HCT116 (cell line): ENCODE measurements at regions not wholly inside any gene's neighbourhood (a gene's known extent, or its start where the extent isn't known, plus 50 kb on each side); places are given as distances from the start of the nearest gene placed in this dataset.

ENCODE experiments used
- ATAC-seq: fragments of 200-7000 bp; cut with Tn5 transposase; 2 replicates; pipeline ENCODE4 v1.9.1; 2020; ENCODE audit warnings: mild to moderate bottlenecking, moderate library complexity
- BruUV-seq: library from RNA; stranded (reverse); fragments of 400-500 nt; replicated peaks from 2 replicates; lab custom pipeline; 2021; lab: Mats Ljungman, UMichigan
- CTCF ChIA-PET: fragments of 300-600 bp; sonication (Branson Sonifier 250); formaldehyde crosslinking; loops from one replicate; lab custom pipeline; 2021; ENCODE audit warnings: antibody characterized with exemption; lab: Charles Lee
- POLR2A ChIA-PET: fragments of 300-600, 350-600 bp; sonication (Branson Sonifier 250); formaldehyde crosslinking; loops from one replicate; lab custom pipeline; 2021; ENCODE audit warnings: antibody characterized with exemption; lab: Charles Lee
- RAD21 ChIA-PET, 2 experiments: fragments of 300-600 bp; sonication (Branson Sonifier 250); formaldehyde crosslinking; loops; one replicate each; lab custom pipeline; 2023; ENCODE audit warnings: low total read pairs in 2 of 2; ENCODE audit not compliant: uncharacterized antibody in 2 of 2, unreplicated experiment in 2 of 2, low non-redundant PET in 1 of 2; lab: Charles Lee
- DNase-seq: peaks from one replicate; pipeline ENCODE4 v3.0.0-alpha.2; 2010; ENCODE audit warnings: low read depth, low spot score
- H2AFZ ChIP-seq: fragments of 200-600 bp; shearing (Covaris generic), sonication (generic); 2 replicates; pipeline ENCODE4 v1.6.1; 2017; ENCODE audit warnings: low read depth, mixed run types, mixed read lengths, antibody characterized with exemption, low read length; ENCODE audit not compliant: poor library complexity, severe bottlenecking
- H3K27ac ChIP-seq: 2 replicates; pipeline ENCODE4 v1.5.1; 2012; ENCODE audit warnings: low read depth, low read length
- H3K27me3 ChIP-seq: fragments of 200-600 bp; sonication (generic); 2 replicates; pipeline ENCODE4 v1.6.1; 2016; ENCODE audit warnings: mixed run types, low read length, mixed read lengths; ENCODE audit not compliant: insufficient read depth
- H3K36me3 ChIP-seq, 2 experiments: fragments of 200-500 bp in 1 of 2; fragments of 200-600 bp in 1 of 2; sonication (Bioruptor generic) in 1 of 2; sonication (generic) in 1 of 2; 2 replicates each; pipeline versions ENCODE4 v1.5.1 to v1.6.1; 2014 to 2016; ENCODE audit warnings: low read length in 2 of 2, inconsistent platforms in 1 of 2, mixed read lengths in 1 of 2, mixed run types in 1 of 2; ENCODE audit not compliant: insufficient read depth in 2 of 2, control insufficient read depth in 1 of 2
- H3K4me1 ChIP-seq, 2 experiments: fragments of 200-600 bp in 1 of 2; sonication (generic) in 1 of 2; 2 replicates each; pipeline versions ENCODE4 v1.5.1 to v1.6.1; 2012 to 2017; ENCODE audit warnings: low read length in 2 of 2, inconsistent platforms in 1 of 2, mild to moderate bottlenecking in 1 of 2, mixed read lengths in 1 of 2, mixed run types in 1 of 2, moderate library complexity in 1 of 2; ENCODE audit not compliant: insufficient read depth in 2 of 2, control insufficient read depth in 1 of 2
- H3K4me2 ChIP-seq: fragments of 200-600 bp; sonication (generic); 2 replicates; pipeline ENCODE4 v1.6.1; 2017; ENCODE audit warnings: mixed run types, low read length, mixed read lengths
- H3K4me3 ChIP-seq, 2 experiments: fragments of 200-600 bp in 1 of 2; sonication (generic) in 1 of 2; replicated peaks in 1 of 2; 2 replicates each; pipeline ENCODE4 v1.5.1; 2011 to 2016; ENCODE audit warnings: low read length in 2 of 2, control low read depth in 1 of 2, low read depth in 1 of 2, mild to moderate bottlenecking in 1 of 2, mixed read lengths in 1 of 2, mixed run types in 1 of 2
- H3K79me2 ChIP-seq: fragments of 200-600 bp; sonication (generic); 2 replicates; pipeline ENCODE4 v1.6.1; 2017; ENCODE audit warnings: mild to moderate bottlenecking, mixed run types, low read length, moderate library complexity, mixed read lengths; ENCODE audit not compliant: insufficient read depth
- H3K9ac ChIP-seq: fragments of 200-600 bp; sonication (generic); 2 replicates; pipeline ENCODE4 v1.6.1; 2016; ENCODE audit warnings: low read length, mixed read lengths
- H3K9me2 ChIP-seq: fragments of 200-600 bp; sonication (generic), shearing (Covaris generic); 2 replicates; pipeline ENCODE4 v1.6.1; 2017; ENCODE audit warnings: mixed run types, mild to moderate bottlenecking, moderate library complexity; ENCODE audit not compliant: insufficient read depth
- H3K9me3 ChIP-seq, 2 experiments: fragments of 200-500 bp in 1 of 2; fragments of 200-600 bp in 1 of 2; sonication (Bioruptor generic) in 1 of 2; sonication (generic) in 1 of 2; 2 replicates each; pipeline ENCODE4 v1.6.1; 2014 to 2017; ENCODE audit warnings: low read length in 2 of 2, mixed read lengths in 2 of 2, inconsistent platforms in 1 of 2, low read depth in 1 of 2, mild to moderate bottlenecking in 1 of 2, mixed run types in 1 of 2, moderate library complexity in 1 of 2; ENCODE audit not compliant: control insufficient read depth in 1 of 2, insufficient read depth in 1 of 2
- H4K20me1 ChIP-seq: fragments of 200-600 bp; sonication (generic), shearing (Covaris generic); 2 replicates; pipeline ENCODE4 v1.6.1; 2017; ENCODE audit warnings: mixed run types, mild to moderate bottlenecking, moderate library complexity; ENCODE audit not compliant: insufficient read depth
- ELF1 ChIP-seq: IDR thresholded peaks from 2 replicates; pipeline ENCODE4 v1.6.1; 2012; ENCODE audit warnings: low read depth, borderline replicate concordance
- POLR2AphosphoS5 ChIP-seq: IDR thresholded peaks from 2 replicates; pipeline ENCODE4 v1.6.1; 2011; ENCODE audit warnings: mild to moderate bottlenecking, low read depth, low read length, moderate library complexity
- REST ChIP-seq: IDR thresholded peaks from 2 replicates; pipeline ENCODE4 v1.6.1; 2012; ENCODE audit warnings: low read depth
- SP1 ChIP-seq: IDR thresholded peaks from 2 replicates; pipeline ENCODE4 v1.6.1; 2012; ENCODE audit warnings: low read depth
- SRF ChIP-seq: IDR thresholded peaks from 2 replicates; pipeline ENCODE4 v1.6.1; 2012; ENCODE audit warnings: low read depth
- intact Hi-C: fragments of 100-400 bp; cut with micrococcal nuclease; formaldehyde crosslinking; loops from 2 replicates; pipeline ENCODE4 v1.10.0; 2022
- TF ChIP-seq, protein P1 (sequence below): IDR thresholded peaks from 2 replicates; pipeline ENCODE4 v1.6.1; 2011; ENCODE audit warnings: mild to moderate bottlenecking, low read length, moderate library complexity; ENCODE audit not compliant: insufficient replicate concordance; ENCODE audit errors: extremely low read depth
- TF ChIP-seq, protein P2 (sequence below): IDR thresholded peaks from 2 replicates; pipeline ENCODE4 v1.6.1; 2012

GRCh38 chr21:25220169-25220568 lies 387.1 kb downstream of the MRPL39 start:
- Histone ChIP-seq H3K27ac (no peak overlapping the region), H3K9me2 (no peaks in the 10 kb centered on the region), H4K20me1 (no peaks in the 10 kb centered on the region), H3K79me2 (no peaks in the 10 kb centered on the region), H3K9me3 (peaks cover 19 to 23% of the 10 kb centered on the region in 2 experiments; a peak in 3 of 4 replicates), H3K36me3 (no peaks in the 10 kb centered on the region), H3K4me2 (no peak overlapping the region), H3K4me3 (no peak overlapping the region), H3K4me1 (no peaks in the 10 kb centered on the region), H3K27me3 (no peaks in the 10 kb centered on the region), H3K9ac (no peak overlapping the region), H2AFZ (no peak overlapping the region)
- ChIA-PET POLR2A (no interaction called here), CTCF (no interaction called here), RAD21 (no interaction called here)
- BruUV-seq = no TSS peak
- TF ChIP-seq, protein P1, sequence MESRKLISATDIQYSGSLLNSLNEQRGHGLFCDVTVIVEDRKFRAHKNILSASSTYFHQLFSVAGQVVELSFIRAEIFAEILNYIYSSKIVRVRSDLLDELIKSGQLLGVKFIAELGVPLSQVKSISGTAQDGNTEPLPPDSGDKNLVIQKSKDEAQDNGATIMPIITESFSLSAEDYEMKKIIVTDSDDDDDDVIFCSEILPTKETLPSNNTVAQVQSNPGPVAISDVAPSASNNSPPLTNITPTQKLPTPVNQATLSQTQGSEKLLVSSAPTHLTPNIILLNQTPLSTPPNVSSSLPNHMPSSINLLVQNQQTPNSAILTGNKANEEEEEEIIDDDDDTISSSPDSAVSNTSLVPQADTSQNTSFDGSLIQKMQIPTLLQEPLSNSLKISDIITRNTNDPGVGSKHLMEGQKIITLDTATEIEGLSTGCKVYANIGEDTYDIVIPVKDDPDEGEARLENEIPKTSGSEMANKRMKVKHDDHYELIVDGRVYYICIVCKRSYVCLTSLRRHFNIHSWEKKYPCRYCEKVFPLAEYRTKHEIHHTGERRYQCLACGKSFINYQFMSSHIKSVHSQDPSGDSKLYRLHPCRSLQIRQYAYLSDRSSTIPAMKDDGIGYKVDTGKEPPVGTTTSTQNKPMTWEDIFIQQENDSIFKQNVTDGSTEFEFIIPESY = no peak
- TF ChIP-seq ELF1 = no peak
- TF ChIP-seq SRF = no peak
- TF ChIP-seq, protein P2, sequence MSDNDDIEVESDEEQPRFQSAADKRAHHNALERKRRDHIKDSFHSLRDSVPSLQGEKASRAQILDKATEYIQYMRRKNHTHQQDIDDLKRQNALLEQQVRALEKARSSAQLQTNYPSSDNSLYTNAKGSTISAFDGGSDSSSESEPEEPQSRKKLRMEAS = no peak
- intact Hi-C loops = no loop called here
- ATAC-seq (no peak), DNase-seq (no peak)

DNA sequence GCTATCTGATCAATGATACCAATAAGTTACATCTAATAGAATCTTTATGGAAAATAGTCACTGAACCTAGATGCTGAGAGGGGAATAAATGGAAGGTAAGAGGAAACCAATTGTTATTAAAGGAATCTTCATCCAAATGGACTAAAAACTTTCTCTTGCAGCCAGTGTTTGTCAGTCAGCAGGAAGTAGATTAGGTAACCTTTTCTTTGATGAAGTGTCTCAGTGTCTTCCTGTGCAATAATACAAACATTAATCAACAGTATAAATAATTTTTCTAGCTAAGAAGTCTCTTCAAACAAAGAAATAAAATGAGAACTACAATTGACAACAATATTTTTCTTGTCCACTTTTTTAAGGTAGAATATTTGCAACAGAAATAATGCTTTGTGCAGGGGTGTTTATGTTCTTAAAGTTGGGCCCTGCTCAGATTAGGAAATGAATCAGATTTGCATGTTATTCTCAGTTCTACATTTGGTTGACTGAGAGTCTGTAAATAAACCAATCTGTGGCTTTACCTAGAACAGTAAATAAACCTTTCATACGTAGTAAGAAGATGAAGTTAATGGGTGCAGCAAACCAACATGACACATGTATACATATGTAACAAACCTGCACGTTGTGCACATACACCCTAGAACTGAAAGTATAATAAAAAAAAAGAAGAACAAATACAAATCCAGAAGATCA lies 391.4 kb downstream of the MRPL39 start:
- Histone ChIP-seq H3K9me3 (peaks cover 30 to 31% of the 10 kb centered on the region in 2 experiments; a peak in 3 of 4 replicates), H3K36me3 (no peaks in the 10 kb centered on the region), H3K9ac (no peak overlapping the region), H3K27ac (no peak overlapping the region), H2AFZ (no peak overlapping the region), H4K20me1 (no peaks in the 10 kb centered on the region), H3K4me2 (no peak overlapping the region), H3K79me2 (no peaks in the 10 kb centered on the region), H3K27me3 (no peaks in the 10 kb centered on the region), H3K9me2 (no peaks in the 10 kb centered on the region), H3K4me1 (no peaks in the 10 kb centered on the region)
- intact Hi-C loops = no loop called here
- RAD21 ChIA-PET = no interaction called here
- no TSS peak for BruUV-seq
- ATAC-seq (no peak), DNase-seq (no peak)
- POLR2A ChIA-PET = no interaction called here
- CTCF ChIA-PET = no interaction called here
- no peak for TF ChIP-seq SRF
- TF ChIP-seq REST = no peak
- TF ChIP-seq SP1 = no peak
- no peak for TF ChIP-seq POLR2AphosphoS5
- TF ChIP-seq, all 23 proteins: peak for 0
- no peak overlapping the region for H3K4me3 ChIP-seq
